A172 (cell line): ENCODE measurements at regions not wholly inside any gene's neighbourhood (a gene's known extent, or its start where the extent isn't known, plus 50 kb on each side); places are given as distances from the start of the nearest gene placed in this dataset.
"Not testable (repeated sequence)": the region's sequence is repeated elsewhere in the genome, so short reads cannot be mapped to it uniquely, and the experiment has no call there.

Source experiments
- DNase-seq: peaks from one replicate; pipeline ENCODE4 v3.0.0-alpha.2; 2015; ENCODE audit warnings: low spot score

DNA sequence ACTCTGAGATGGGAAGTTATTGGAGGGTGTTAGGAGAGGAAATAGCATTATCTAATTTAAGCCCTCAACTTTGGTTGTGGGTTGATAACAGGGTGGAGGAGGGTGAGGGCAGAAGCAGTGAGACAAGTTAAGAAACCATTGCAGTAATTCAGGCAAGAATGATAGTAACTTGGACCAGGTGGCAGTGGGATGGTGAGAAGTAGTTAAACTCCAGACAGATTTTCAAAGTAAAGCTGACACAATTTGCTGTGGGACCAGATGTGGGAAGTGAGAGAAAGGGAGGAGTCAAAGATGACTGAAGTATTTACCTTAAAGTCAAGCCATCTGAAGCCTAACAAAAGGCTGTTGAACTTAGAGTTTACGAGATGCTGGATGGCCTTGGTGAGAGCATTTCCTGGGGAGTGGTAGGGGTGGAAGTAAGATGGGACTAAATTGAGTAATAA lies 163.2 kb upstream of the KLF7 start:
- DNase-seq, result no peak

- DNase-seq, result peak; percentile 84
These were observed 165.2 kb upstream of the KLF7 start for GRCh38 chr2:207330912-207331311.

DNA sequence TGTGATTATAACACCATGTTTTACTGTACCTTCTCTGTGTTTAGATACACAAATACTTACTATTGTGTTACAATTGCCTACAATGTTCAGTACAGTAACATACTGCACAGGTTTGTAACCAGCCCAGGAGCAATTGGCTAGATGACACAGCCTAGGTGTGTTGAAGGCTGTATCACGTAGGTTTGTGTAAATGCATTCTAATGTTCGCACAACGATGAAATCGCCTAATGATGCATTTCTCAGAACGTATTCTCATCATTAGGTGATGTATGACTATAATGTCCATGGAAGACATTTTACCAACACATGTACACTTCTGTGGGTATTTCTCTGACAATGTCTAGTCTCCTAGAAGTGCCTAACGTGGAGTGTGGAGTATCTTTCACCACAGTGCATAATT lies 165.9 kb upstream of the KLF7 start:
- DNase-seq, result no peak

GRCh38 chr2:207332480-207333212 lies 166.9 kb upstream of the KLF7 start:
- no peak for DNase-seq

- DNase-seq, result peak; percentile 52
These were observed 168.0 kb upstream of the KLF7 start for GRCh38 chr2:207333599-207334300.

DNA sequence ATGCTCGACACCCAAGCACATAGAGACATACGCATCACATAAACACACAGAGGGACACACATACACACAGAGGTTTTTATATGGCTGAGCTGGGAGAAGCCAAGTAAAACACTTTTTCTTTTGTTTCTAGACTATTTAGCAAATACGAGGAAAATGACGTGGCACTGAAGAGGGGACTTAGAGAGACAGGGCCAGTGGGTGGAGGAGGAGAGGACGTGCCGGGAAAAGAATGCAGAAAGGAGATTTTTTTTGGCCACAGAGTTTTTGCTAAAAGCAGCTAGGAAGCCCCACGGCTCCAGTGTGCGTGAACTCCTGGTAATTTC lies 168.5 kb upstream of the KLF7 start:
- DNase-seq, result no peak

- peak; percentile 98 for DNase-seq
These were observed 169.1 kb upstream of the KLF7 start for GRCh38 chr2:207334624-207335371.

DNA sequence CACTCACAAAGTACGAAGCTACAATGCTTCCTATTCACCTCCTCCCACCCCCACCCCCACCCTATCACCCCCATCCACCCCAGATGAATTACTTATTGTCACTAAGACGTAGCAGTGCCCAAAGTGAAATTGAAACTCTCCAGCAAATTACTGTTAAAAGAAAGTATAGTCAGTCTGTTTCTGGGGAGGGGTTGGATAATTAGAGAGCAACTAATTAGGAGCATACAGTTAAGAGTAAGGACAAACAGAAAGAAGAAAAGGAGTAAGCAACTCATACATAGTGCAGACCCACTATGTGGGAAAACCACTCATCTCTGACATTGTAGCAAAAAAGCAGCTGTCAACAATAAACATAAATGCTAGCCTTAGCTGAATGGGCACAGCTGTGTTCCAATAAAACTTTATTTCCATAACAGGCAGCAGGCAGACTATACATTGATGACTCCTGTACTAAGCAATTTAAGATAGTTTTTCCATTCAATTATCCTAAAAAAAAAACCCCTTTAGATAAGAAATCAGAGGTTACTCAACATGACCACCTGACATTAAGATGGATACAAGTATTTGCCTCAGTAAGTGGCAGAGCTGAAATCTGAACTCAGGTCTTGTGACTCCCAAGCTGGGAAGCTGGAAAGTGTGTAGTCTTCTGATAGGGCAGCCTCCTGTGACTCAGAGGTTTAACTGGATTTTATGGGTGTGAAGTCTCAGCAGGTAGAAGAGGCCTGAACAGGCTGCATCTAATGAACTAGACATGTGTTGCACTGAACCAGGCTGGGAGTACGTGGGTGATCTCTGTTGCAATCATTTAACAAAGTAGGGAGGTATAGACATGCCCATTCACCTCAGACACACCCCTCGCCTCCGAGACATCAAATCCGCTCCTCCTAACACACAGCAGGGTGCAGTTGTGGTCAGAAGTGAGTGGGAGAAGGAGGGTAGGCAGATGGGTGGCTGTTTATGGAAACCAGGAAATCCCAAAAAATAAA lies 171.8 kb upstream of the KLF7 start:
- peak; percentile 98 for DNase-seq

DNA sequence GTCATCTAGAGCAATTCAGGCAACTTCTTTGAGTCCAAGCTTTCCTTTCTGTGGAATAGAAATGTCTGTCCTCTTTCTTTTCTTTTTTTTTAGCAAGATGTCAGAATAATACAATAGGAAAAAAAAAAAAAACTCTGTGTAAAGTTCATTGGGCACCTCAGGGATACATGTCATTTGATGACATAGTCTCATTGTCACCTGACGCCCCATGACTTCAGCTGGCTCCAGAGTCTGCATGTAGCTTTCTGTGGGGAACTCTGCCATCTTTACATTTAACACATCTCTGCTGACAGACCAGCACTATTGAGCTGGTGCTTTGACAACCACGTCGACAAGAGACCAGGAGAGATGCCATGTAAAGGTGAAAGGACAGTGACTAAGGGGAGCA lies 172.5 kb upstream of the KLF7 start:
- no peak for DNase-seq

- no peak for DNase-seq
These were observed 172.9 kb upstream of the KLF7 start for GRCh38 chr2:207338610-207339009.

DNA sequence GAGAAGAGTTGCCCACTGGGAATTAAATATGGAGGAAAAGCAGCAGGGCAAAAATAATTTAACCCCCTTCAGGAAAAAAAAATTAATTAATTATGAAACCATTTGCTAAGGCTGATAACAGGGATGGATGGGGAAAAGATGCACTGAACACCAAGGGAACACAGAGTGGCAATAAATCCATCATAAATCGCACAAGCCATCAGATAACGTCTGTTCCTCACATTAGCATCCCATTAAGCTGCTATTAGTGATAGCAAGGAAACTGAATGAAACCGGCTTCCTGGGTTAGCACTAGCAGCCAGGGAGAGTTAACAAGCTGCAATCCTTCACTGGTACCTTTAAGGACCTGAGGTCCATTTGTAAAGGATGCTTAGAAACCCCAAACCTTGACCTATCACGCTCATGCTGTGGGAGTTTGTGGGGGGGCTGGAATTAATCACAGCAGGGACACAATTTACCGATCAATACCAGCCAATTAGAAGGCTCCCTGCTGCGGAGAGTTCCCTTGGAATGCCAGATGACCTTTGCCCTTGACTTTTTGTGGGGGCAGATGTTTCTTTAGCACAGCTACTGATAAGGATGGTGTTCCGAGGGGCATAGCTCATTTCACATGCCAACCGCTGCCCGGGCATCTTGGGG lies 175.5 kb upstream of the KLF7 start:
- no peak for DNase-seq

- no peak for DNase-seq
These were observed 176.1 kb upstream of the KLF7 start for GRCh38 chr2:207341804-207342203.

- DNase-seq, result not testable (repeated sequence)
These were observed 179.0 kb upstream of the KLF7 start for GRCh38 chr2:207344596-207345394.

DNA sequence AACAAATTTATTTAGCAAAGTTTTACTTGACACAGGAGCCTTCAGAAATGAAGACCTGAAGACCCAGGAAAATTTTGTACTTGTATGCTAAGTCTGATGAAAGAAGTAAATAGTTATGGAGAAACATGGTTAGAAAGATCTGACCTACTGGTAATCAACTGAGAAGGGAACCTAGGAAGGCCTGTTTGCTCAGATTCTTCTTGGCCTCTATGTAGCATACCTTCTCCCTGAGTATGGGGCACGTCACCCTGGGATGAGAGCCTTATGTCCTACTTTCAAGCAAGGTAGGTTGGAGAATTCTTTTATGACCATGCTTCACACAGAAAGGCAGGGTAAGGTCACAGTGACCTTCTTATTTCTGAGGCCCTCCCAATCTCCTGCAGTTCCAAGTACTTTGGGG lies 178.6 kb upstream of the CREB1 start:
- DNase-seq, result no peak

- peak; percentile 33 for DNase-seq
These were observed 176.6 kb upstream of the CREB1 start for GRCh38 chr2:207352978-207353671.

DNA sequence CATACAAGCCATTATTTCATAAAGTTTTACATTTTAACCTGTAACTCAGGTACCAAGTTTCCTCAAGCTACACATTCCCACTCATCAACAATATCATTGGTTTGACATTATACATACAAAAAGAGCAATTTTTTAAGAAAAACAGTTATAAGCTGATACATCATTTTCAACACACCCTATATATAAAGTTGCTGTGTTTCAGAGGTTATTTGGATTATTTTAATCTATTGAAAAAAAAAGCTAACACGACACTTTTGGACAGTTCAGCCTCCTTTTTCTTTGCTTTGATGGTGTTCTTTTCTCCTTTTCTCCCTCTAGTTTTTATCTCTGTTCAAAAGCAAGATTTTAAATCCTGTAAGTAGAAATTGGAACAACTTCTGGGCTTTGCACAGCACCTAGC lies 175.9 kb upstream of the CREB1 start:
- no peak for DNase-seq

- no peak for DNase-seq
These were observed 175.3 kb upstream of the CREB1 start for GRCh38 chr2:207354462-207354861.

- no peak for DNase-seq
These were observed 173.2 kb upstream of the CREB1 start for GRCh38 chr2:207356567-207356966.

DNA sequence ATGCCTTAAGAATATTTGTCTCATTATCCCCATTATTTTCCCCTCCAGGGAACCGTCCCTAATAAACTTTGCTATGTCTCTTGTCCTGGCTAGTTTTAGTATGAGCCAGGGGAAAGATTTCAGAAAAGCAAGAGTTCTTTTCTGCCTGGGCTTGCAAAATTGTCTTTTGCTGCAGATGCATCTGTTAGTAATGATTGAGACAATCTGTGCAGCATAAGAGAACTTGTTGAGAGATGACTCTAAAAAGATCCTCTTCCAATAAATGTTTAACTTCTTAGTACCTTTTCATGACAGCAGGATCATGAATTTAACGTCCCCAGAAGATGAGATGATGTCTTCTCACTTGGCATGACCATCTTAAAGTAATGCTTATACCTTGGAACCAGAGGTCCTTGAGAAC lies 172.5 kb upstream of the CREB1 start:
- no peak for DNase-seq

DNA sequence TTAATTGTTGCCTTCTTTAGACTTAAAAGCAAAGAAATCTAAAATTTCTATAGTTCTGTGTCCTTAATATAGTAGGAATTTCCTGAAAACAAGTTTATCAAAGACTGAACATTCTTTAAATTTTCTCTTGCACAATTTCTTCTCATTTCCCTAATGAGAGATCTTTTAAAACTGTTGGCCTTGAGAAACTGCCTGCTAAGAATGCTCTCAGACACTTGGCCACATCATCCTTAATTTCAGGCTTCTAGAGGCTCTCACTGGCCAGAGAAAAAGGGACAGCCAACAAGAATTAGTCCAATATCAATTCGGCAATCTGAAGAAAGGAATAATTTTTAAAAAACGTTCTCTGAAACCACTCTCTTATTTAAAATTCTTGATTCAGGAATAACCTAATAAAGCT lies 167.0 kb upstream of the CREB1 start:
- DNase-seq, result no peak
